RWPE2 (cell line): ENCODE measurements at regions not wholly inside any gene's neighbourhood (a gene's known extent, or its start where the extent isn't known, plus 50 kb on each side); places are given as distances from the start of the nearest gene placed in this dataset.
A peak's percentile ranks its signal among the peaks of the same experiment; 100 is the strongest.

Experiments
- ATAC-seq: fragments of 200-7000 bp; cut with Tn5 transposase; 3 replicates; pipeline ENCODE4 v1.9.1; 2021; ENCODE audit warnings: low read depth
- DNase-seq: peaks from one replicate; pipeline ENCODE4 v3.0.0-alpha.2; 2020; ENCODE audit warnings: low spot score
- H3K27ac ChIP-seq: fragments of 450-650 bp; 2 replicates; pipeline ENCODE4 v1.5.1; 2017; ENCODE audit warnings: mild to moderate bottlenecking; ENCODE audit not compliant: poor library complexity, severe bottlenecking
- H3K27me3 ChIP-seq: fragments of 250-450 bp; sonication (Bioruptor Pico); 2 replicates; pipeline ENCODE4 v1.5.1; 2021; ENCODE audit warnings: mild to moderate bottlenecking, moderate library complexity; ENCODE audit not compliant: insufficient read depth, poor library complexity, severe bottlenecking
- H3K36me3 ChIP-seq: fragments of 250-450 bp; sonication (Bioruptor Pico); 2 replicates; pipeline ENCODE4 v1.5.1; 2020; ENCODE audit warnings: low read depth, mild to moderate bottlenecking, moderate library complexity
- H3K4me1 ChIP-seq: fragments of 250-450 bp; sonication (Bioruptor Pico); 2 replicates; pipeline ENCODE4 v1.5.1; 2021; ENCODE audit warnings: mild to moderate bottlenecking, moderate library complexity; ENCODE audit not compliant: insufficient read depth, poor library complexity, severe bottlenecking
- H3K4me3 ChIP-seq: fragments of 250-450 bp; sonication (Bioruptor Pico); 2 replicates; pipeline ENCODE4 v1.5.1; 2021; ENCODE audit warnings: mild to moderate bottlenecking, moderate library complexity; ENCODE audit not compliant: severe bottlenecking
- H3K9me3 ChIP-seq: fragments of 250-450 bp; sonication (Bioruptor Pico); 2 replicates; pipeline ENCODE4 v1.5.1; 2021; ENCODE audit warnings: mild to moderate bottlenecking, moderate library complexity; ENCODE audit not compliant: severe bottlenecking
- CTCF ChIP-seq: fragments of 450-650 bp; IDR thresholded peaks from one replicate; pipeline ENCODE4 v1.5.1; 2017; ENCODE audit warnings: mild to moderate bottlenecking, moderate library complexity; ENCODE audit not compliant: poor library complexity, severe bottlenecking

DNA sequence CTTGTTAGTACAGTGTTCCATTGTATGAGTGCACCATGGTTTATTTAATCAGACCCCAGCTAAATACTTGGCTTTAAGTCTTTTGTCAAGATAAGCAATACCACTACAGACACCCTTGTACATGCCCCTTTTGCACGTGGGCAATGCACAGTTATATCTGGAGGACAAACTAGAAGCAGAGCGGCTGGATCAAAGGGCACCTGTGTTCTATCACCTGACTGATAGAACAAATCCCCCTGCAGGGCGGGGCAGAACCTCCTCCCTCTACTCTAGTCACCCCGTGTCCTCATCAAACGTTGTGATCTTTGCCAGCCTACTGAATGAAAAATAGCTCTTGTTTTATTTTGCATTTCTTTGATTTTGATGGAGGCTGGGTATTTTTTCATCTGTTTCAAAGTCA is 314.9 kb downstream of the TLE3 start:
- no peak for DNase-seq
- Histone ChIP-seq H3K4me3 (no peak overlapping the region), H3K36me3 (no peaks in the 10 kb centered on the region), H3K27ac (no peak overlapping the region), H3K27me3 (peaks cover 10% of the 10 kb centered on the region), H3K4me1 (peaks cover 6% of the 10 kb centered on the region), H3K9me3 (no peaks in the 10 kb centered on the region)
- no peak for TF ChIP-seq CTCF
- ATAC-seq, result no peak

GRCh38 chr15:69783211-69783610 is 314.5 kb downstream of the TLE3 start:
- no peaks in the 10 kb centered on the region for H3K36me3 ChIP-seq
- no peak overlapping the region for H3K4me3 ChIP-seq
- no peak for TF ChIP-seq CTCF
- H3K4me1 ChIP-seq, result peaks cover 6% of the 10 kb centered on the region
- no peak overlapping the region for H3K27ac ChIP-seq
- peaks cover 8% of the 10 kb centered on the region for H3K27me3 ChIP-seq
- DNase-seq (no peak), ATAC-seq (no peak)
- no peaks in the 10 kb centered on the region for H3K9me3 ChIP-seq

- peak; percentile 79 for ATAC-seq
- DNase-seq, result no peak
These were observed 312.7 kb downstream of the TLE3 start for GRCh38 chr15:69784798-69785566.

GRCh38 chr15:69786136-69786701 is 311.5 kb downstream of the TLE3 start:
- peaks cover 6% of the 10 kb centered on the region for H3K4me1 ChIP-seq
- DNase-seq (no peak), ATAC-seq (no peak)
- H3K4me3 ChIP-seq, result no peak overlapping the region
- H3K27ac ChIP-seq, result no peak overlapping the region
- no peaks in the 10 kb centered on the region for H3K27me3 ChIP-seq
- H3K36me3 ChIP-seq, result no peaks in the 10 kb centered on the region
- H3K9me3 ChIP-seq, result no peaks in the 10 kb centered on the region
- no peak for TF ChIP-seq CTCF

More at GRCh38 chr15:69784798-69785566, 312.7 kb downstream of the TLE3 start:
- H3K27ac ChIP-seq, result no peak overlapping the region
- H3K9me3 ChIP-seq, result no peaks in the 10 kb centered on the region
- no peak overlapping the region for H3K4me3 ChIP-seq
- no peaks in the 10 kb centered on the region for H3K36me3 ChIP-seq
- no peaks in the 10 kb centered on the region for H3K27me3 ChIP-seq
- no peak for TF ChIP-seq CTCF
- peaks cover 6% of the 10 kb centered on the region for H3K4me1 ChIP-seq

GRCh38 chr15:69787791-69788190 is 309.9 kb downstream of the TLE3 start:
- Histone ChIP-seq H3K4me1 (peaks cover 6% of the 10 kb centered on the region), H3K36me3 (no peaks in the 10 kb centered on the region), H3K4me3 (no peak overlapping the region), H3K27ac (no peak overlapping the region), H3K9me3 (no peaks in the 10 kb centered on the region), H3K27me3 (no peaks in the 10 kb centered on the region)
- no peak for TF ChIP-seq CTCF
- DNase-seq, result no peak
- no peak for ATAC-seq
